ENCODE measurements at regions not wholly inside any gene's neighbourhood (a gene's known extent, or its start where the extent isn't known, plus 50 kb on each side); places are given as distances from the start of the nearest gene placed in this dataset.

GRCh38 chr5:2125171-2125900 is 242.6 kb upstream of the IRX4 start:
- no peak overlapping the region for H2BK5ac ChIP-seq (ENCODE audit: low read depth, low read length)
- no peak overlapping the region for H3K27ac ChIP-seq (ENCODE audit: low read depth, low read length)
- no peaks in the 10 kb centered on the region for H4K20me1 ChIP-seq (replicated peaks in 1 of 2; ENCODE audit: control insufficient read depth in 1 of 2, insufficient read depth in 2 of 2, low read length in 2 of 2)
- H2BK15ac ChIP-seq (ENCODE audit: low read length): no peak overlapping the region
- H3K14ac ChIP-seq (ENCODE audit: insufficient read length): no peak overlapping the region
- no peaks in the 10 kb centered on the region for H3K23me2 ChIP-seq (ENCODE audit: low read depth, low read length)
- no peak overlapping the region for H4K91ac ChIP-seq (replicated peaks; ENCODE audit: insufficient read length, low read length)
- no peaks in the 10 kb centered on the region for H3K27me3 ChIP-seq (replicated peaks in 1 of 4; ENCODE audit: control insufficient read depth in 3 of 4, extremely low read depth in 1 of 4, insufficient read depth in 3 of 4, low read length in 3 of 4)
- no peak for FAIRE-seq
- H2BK12ac ChIP-seq (ENCODE audit: low read depth, low read length): no peak overlapping the region
- no peak overlapping the region for H3K23ac ChIP-seq (ENCODE audit: insufficient read length)
- no peak for DNase-seq (ENCODE audit: low read depth in 1 of 2, low spot score in 2 of 2)
- 0 out of 2 replicates have a peak overlapping the region, but pooled peaks have one; percentile 13 for H2AFZ ChIP-seq (ENCODE audit: low read length)
- H3K79me2 ChIP-seq (ENCODE audit: control insufficient read depth in 1 of 2, insufficient read depth in 2 of 2, low read length in 2 of 2): no peaks in the 10 kb centered on the region
- H3K79me1 ChIP-seq (ENCODE audit: low read depth, low read length): no peaks in the 10 kb centered on the region
- no peaks in the 10 kb centered on the region for H3K36me3 ChIP-seq (ENCODE audit: control insufficient read depth in 2 of 4, insufficient read depth in 4 of 4, low read length in 3 of 4)
- no peak overlapping the region for H4K5ac ChIP-seq (ENCODE audit: insufficient read length, low read depth, low read length)
- CTCF ChIA-PET (ENCODE audit: partially characterized antibody): interaction anchor here (0.7 to 4.9 kb wide), 5 partner anchors 9 to 60 kb away, joined by 3 to 26 read pairs (median 3); no protein-coding TSS in a partner anchor
- H3K4me3 ChIP-seq (ENCODE audit: extremely low read depth in 1 of 4, insufficient read depth in 2 of 4, low read depth in 3 of 4, low read length in 4 of 4): no peak overlapping the region
- H3K9me3 ChIP-seq (ENCODE audit: insufficient read depth in 2 of 2, low read depth in 1 of 2, low read length in 1 of 2): no peaks in the 10 kb centered on the region
- H3K18ac ChIP-seq (ENCODE audit: extremely low read depth, low read length): no peak overlapping the region
- H3K4ac ChIP-seq (replicated peaks; ENCODE audit: insufficient read length, low read depth, low read length): no peak overlapping the region
- H2BK120ac ChIP-seq (replicated peaks; ENCODE audit: low read depth, low read length): no peak overlapping the region
- POLR2A ChIA-PET (ENCODE audit: partially characterized antibody): interaction anchor here (0.8 kb wide), 1 partner anchor 320 kb away, joined by 3 read pairs; no protein-coding TSS in a partner anchor
- H2AK5ac ChIP-seq (ENCODE audit: low read depth, low read length): no peak overlapping the region
- no peak overlapping the region for H3K4me2 ChIP-seq (ENCODE audit: insufficient read depth in 1 of 2, low read depth in 2 of 2, low read length in 2 of 2)
- no peak overlapping the region for H2BK20ac ChIP-seq (ENCODE audit: low read length)
- H3K56ac ChIP-seq (replicated peaks; ENCODE audit: insufficient read length, low read depth, low read length): no peak overlapping the region
- no peak overlapping the region for H4K8ac ChIP-seq (ENCODE audit: extremely low read depth, insufficient read depth, low read length)
- 79% methylated on average over 8 of the region's 8 CpGs; no CpG with 5 or more reads in 1 of the 2 experiments for WGBS, 2 experiments (ENCODE audit: extremely low coverage in 1 of 2, insufficient coverage in 1 of 2, insufficient read length in 1 of 2, insufficient replicate concordance in 2 of 2, low coverage in 1 of 2, low lambda C conversion rate in 2 of 2, missing lambda C conversion rate in 1 of 2)
- no peaks in the 10 kb centered on the region; a peak in 1 of 7 replicates for H3K4me1 ChIP-seq (replicated peaks in 1 of 4; ENCODE audit: control insufficient read depth in 3 of 4, insufficient read depth in 4 of 4, low read length in 3 of 4)
- no peak overlapping the region for H3K9ac ChIP-seq (replicated peaks in 1 of 4; ENCODE audit: extremely low read depth in 1 of 4, low read depth in 3 of 4, low read length in 3 of 4)
- TF ChIP-seq RFX5 (IDR thresholded peaks at IDR 0.05; ENCODE audit: borderline replicate concordance, low read depth, low read length): no peak
- TF ChIP-seq ATF2 (IDR thresholded peaks at IDR 0.05; ENCODE audit: low read length): no peak
- no peak for TF ChIP-seq MAX (IDR thresholded peaks at IDR 0.05)
- TF ChIP-seq SIX5 (IDR thresholded peaks at IDR 0.05; ENCODE audit: low read depth, low read length): no peak
- no peak for TF ChIP-seq NRF1 (IDR thresholded peaks at IDR 0.05; ENCODE audit: low read depth, low read length)
- TF ChIP-seq USF2 (IDR thresholded peaks at IDR 0.05; ENCODE audit: low read length): no peak
- TF ChIP-seq MAFK (IDR thresholded peaks at IDR 0.05; ENCODE audit: low read depth, low read length): no peak
- no peak for TF ChIP-seq RNF2 (IDR thresholded peaks at IDR 0.05; ENCODE audit: borderline replicate concordance, low read depth, low read length, missing control alignments, poor library complexity, severe bottlenecking)
- TF ChIP-seq PHF8 (conservative IDR thresholded peaks at IDR 0.05; ENCODE audit: low read depth, low read length): no peak

All from H1 (cell line).